Breast epithelium (tissue), 4 donors: ENCODE measurements at regions not wholly inside any gene's neighbourhood (a gene's known extent, or its start where the extent isn't known, plus 50 kb on each side); places are given as distances from the start of the nearest gene placed in this dataset.
"Not testable (repeated sequence)": the region's sequence is repeated elsewhere in the genome, so short reads cannot be mapped to it uniquely, and the experiment has no call there.

Experiments used
- DNase-seq, 2 donors: peaks; one replicate each; pipeline ENCODE4 v3.0.0-alpha.2; 2019; ENCODE audit warnings: low spot score in 2 of 2
- H3K27ac ChIP-seq, 2 donors: fragments of 200-600 bp; sonication (generic) in 1 of 2; one replicate each; pipeline ENCODE4 v1.5.1; 2016 to 2019; ENCODE audit warnings: mild to moderate bottlenecking in 1 of 2
- H3K27me3 ChIP-seq, 2 donors: fragments of 200-600 bp; sonication (generic) in 1 of 2; one replicate each; pipeline versions ENCODE4 v1.5.1 to v1.6.0; 2017 to 2019; ENCODE audit warnings: control low read depth in 1 of 2, mild to moderate bottlenecking in 1 of 2
- H3K36me3 ChIP-seq: fragments of 200-600 bp; one replicate; pipeline ENCODE4 v1.5.1; 2019
- H3K4me1 ChIP-seq, 2 donors: fragments of 200-600 bp; sonication (generic); one replicate each; pipeline ENCODE4 v1.5.1; 2016 to 2019; ENCODE audit warnings: control low read depth in 1 of 2
- H3K4me3 ChIP-seq, 3 donors: fragments of 200-600 bp; sonication (generic); 1 replicate in 2 of 3; 2 replicates in 1 of 3; pipeline ENCODE4 v1.5.1; 2016 to 2019; ENCODE audit warnings: mild to moderate bottlenecking in 3 of 3, moderate library complexity in 2 of 3
- H3K9me3 ChIP-seq, 2 donors: fragments of 200-600 bp; sonication (generic) in 1 of 2; one replicate each; pipeline ENCODE4 v1.5.1; 2016 to 2019; ENCODE audit warnings: control low read depth in 1 of 2
- CTCF ChIP-seq, 3 donors: fragments of 450-650 bp; IDR thresholded peaks; one replicate each; pipeline ENCODE4 v1.5.1; 2016 to 2017; ENCODE audit warnings: antibody characterized with exemption in 3 of 3, mild to moderate bottlenecking in 3 of 3, moderate library complexity in 3 of 3
- POLR2A ChIP-seq: fragments of 450-650 bp; IDR thresholded peaks from one replicate; pipeline ENCODE4 v1.6.1; 2016; ENCODE audit warnings: antibody characterized with exemption, mild to moderate bottlenecking, moderate library complexity
- POLR2AphosphoS5 ChIP-seq, 3 donors: sonication (generic); formaldehyde crosslinking; IDR thresholded peaks; one replicate each; pipeline ENCODE4 v1.6.1; 2017; ENCODE audit warnings: antibody characterized with exemption in 3 of 3
- intact Hi-C: fragments of 100-400 bp; cut with DNase I; formaldehyde crosslinking; loops from one replicate; pipeline ENCODE4 v1.15.1; 2023; ENCODE audit warnings: low total_unique reads

DNA sequence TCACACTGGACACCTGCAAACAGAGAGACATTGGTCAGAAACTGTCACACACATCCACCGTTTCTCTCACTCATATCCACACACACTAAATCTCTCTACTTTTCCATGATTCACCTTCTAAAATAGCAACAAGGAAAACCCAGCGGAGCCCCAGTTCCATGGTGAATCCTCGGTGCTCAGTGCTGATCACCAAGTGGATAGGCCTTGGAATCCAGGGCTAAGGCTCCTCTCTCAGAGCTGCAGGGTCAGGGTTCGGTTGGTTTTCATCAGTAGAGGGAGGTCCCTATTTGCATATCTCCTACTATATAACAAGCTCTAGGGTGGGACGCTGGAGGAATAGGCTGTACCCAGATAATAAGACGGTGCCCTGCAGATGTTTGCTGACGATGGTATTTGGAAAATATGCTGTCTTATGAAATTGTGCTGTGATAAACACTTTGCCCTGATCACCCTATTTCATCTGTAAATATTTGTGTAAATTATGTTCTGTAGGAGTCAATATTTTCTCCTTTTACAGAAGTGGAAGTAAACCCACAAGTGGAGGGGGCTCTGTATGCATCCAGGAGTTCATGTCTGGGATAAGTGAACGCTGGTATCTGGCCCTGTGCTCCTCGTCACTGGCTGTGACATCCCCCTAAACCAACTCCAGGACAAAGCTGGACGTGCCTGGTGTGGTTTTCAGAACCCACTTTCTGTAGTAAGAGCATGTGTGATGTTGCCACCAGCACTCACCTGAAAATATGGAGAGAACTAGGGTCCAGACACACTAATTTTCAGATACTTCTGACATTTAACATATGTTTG, 709.2 kb downstream of the TMEM121 start:
- Histone ChIP-seq H3K36me3 (no peaks in the 10 kb centered on the region), H3K4me3 (no peak overlapping the region), H3K27ac (no peak overlapping the region), H3K4me1 (no peaks in the 10 kb centered on the region), H3K27me3 (peaks cover 0 to 9% of the 10 kb centered on the region in 2 donors), H3K9me3 (no peaks in the 10 kb centered on the region)
- TF ChIP-seq POLR2AphosphoS5 (IDR thresholded peaks at IDR 0.05) (no peak), CTCF (IDR thresholded peaks at IDR 0.05) (no peak), POLR2A (no peak)
- no peak for DNase-seq
- intact Hi-C loops = no loop called here

DNA sequence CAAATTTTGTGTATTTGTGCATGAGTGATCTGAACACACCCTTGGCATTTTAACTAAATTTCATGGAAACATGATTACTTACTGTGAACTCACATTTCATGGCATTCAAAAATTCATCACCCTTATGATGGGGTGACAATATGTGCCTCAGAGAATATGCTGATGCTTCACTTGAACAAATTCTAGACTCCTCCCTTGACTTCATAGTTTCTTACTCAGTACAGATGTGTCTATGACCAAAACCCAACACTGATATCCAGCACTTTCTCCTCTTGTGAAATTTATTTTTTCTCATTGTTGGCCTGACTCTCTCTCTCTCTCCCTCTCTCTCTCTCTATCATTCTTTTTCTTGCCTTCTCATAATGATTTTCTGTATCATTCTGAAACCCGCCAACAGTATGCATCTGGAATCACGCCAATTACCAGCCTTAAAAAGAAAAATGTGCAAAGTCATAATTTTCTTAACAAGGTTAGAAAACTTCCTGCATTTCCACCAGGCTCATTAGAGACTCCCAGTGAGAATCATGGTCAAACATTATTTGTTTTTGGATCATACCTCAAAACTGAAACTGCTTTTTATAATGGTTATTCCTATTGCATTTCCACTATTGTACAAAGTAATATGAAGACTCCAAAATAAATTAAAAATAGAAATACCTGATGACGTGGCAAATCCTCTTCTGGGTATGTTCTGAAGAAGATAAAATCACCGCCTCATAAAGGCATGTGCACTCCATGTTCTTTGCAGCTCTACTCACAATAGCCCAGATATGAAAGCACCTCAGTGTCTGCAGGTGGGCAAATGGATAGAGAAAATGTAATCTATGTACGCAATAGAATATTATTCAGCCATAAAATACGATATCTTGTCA, 722.2 kb downstream of the TMEM121 start:
- H3K27me3 ChIP-seq = no peaks in the 10 kb centered on the region
- intact Hi-C loops = no loop called here
- no peak overlapping the region for H3K27ac ChIP-seq
- no peaks in the 10 kb centered on the region for H3K9me3 ChIP-seq
- H3K36me3 ChIP-seq = no peaks in the 10 kb centered on the region
- TF ChIP-seq POLR2A = no peak
- TF ChIP-seq POLR2AphosphoS5 (IDR thresholded peaks at IDR 0.05) = no peak
- no peak for TF ChIP-seq CTCF (IDR thresholded peaks at IDR 0.05)
- no peaks in the 10 kb centered on the region for H3K4me1 ChIP-seq
- no peak overlapping the region for H3K4me3 ChIP-seq
- DNase-seq = no peak

- H3K27ac ChIP-seq, H3K4me3 ChIP-seq, H3K4me1 ChIP-seq, DNase-seq, H3K9me3 ChIP-seq, intact Hi-C loops, H3K27me3 ChIP-seq, H3K36me3 ChIP-seq: not testable (repeated sequence)
These were observed 727.6 kb downstream of the TMEM121 start for GRCh38 chr14:106253995-106254394.

GRCh38 chr14:106257569-106257994, 731.2 kb downstream of the TMEM121 start:
- H3K27ac ChIP-seq, DNase-seq, H3K4me1 ChIP-seq, H3K4me3 ChIP-seq, intact Hi-C loops, H3K36me3 ChIP-seq, H3K9me3 ChIP-seq: not testable (repeated sequence)
- peaks cover 0 to 19% of the 10 kb centered on the region in 2 donors for H3K27me3 ChIP-seq
- peak in 1 of 3 donors; percentile 11 for TF ChIP-seq CTCF (IDR thresholded peaks at IDR 0.05)

GRCh38 chr14:106268013-106268727, 741.8 kb downstream of the TMEM121 start:
- H3K4me3 ChIP-seq = no peak overlapping the region
- intact Hi-C loops = no loop called here

More at GRCh38 chr14:106268013-106268727, 741.8 kb downstream of the TMEM121 start:
- no peak for DNase-seq
- no peak for TF ChIP-seq POLR2A
- no peak for TF ChIP-seq CTCF (IDR thresholded peaks at IDR 0.05)
- no peak for TF ChIP-seq POLR2AphosphoS5 (IDR thresholded peaks at IDR 0.05)
- Histone ChIP-seq H3K27ac (no peak overlapping the region), H3K4me1 (no peaks in the 10 kb centered on the region), H3K36me3 (no peaks in the 10 kb centered on the region), H3K27me3 (peaks cover 0 to 36% of the 10 kb centered on the region in 2 donors), H3K9me3 (no peaks in the 10 kb centered on the region)
